NCI-H1436 (cell line): ENCODE measurements at regions not wholly inside any gene's neighbourhood (a gene's known extent, or its start where the extent isn't known, plus 50 kb on each side); places are given as distances from the start of the nearest gene placed in this dataset.

Source experiments
- DNase-seq: peaks from one replicate; lab custom pipeline; 2025; lab: John Stamatoyannopoulos, UW

DNA sequence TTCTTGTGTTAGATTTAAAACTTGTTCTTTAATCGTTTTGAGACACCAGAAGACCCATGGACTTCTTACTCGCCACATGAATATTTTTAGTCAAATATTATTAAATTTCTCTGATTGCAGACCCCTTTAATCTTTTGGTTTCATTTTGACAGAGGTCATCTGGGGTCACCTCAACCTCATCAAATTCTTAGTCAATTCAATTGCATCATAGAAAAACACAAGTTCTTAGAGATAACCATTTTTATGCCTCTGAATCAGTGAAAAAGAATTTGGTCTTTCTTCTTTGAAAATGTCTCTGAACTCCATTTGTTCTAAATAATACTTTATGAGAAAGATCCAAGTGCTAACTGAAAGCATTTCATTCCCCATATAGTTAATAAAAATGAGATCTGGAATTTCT is 55.2 kb upstream of the CBLN4 start:
- DNase-seq: no peak

DNA sequence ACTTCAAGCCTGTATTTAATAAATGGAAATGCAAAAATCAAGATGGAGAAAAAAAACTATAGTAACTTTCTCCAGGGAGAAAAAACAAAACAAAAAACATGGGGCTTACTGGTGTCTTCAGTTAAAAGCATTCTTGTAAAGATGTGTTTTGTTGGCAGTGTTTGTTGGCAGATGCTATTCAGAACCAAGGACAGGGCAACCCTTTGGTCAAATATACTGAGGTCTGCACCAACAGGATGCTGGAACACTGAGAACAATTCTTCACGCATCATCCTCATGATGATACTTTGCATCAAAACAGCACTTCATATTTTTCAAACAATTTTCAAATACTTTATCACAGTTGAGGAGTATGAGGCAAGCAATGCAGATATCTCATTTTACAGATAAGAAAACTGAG is 63.7 kb upstream of the CBLN4 start:
- DNase-seq: no peak

DNA sequence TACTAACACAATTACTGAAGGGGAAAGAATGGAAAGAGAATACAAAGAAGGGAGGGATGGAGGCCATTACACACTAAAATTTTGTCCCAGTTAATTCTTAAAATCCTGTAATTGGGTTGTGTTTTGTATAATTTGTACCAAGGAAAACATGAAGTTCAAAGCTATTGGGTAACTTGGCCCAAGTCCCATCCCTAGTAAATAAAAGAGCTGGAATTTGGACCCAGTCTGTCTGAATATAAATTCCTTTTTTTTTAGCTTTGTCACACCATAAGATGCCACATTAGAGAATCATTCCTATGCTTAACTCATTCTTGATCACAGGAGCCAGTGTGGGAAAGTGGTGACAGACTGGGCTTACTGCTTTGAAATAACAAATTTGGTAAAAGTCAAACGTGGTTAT is 66.8 kb upstream of the CBLN4 start:
- no peak for DNase-seq

DNA sequence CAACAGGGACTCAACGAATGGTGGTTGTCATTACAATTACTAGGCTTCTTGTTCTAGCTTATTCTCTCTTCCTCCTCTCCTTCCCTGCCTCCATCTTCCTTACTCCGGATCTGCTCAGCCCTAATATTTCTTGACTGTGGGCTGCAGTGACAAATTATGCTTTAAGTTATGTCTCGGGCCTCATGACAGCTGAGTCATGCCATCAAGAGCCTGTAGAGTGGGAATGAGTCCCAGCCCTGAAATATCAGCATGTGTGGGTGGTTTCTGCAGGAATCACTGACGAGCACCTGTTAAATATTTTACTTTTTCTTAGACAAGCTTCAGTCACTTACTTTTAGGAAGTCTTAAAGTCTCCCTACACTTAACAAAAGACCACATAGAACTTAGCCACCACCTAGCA is 83.1 kb upstream of the CBLN4 start:
- DNase-seq: no peak

DNA sequence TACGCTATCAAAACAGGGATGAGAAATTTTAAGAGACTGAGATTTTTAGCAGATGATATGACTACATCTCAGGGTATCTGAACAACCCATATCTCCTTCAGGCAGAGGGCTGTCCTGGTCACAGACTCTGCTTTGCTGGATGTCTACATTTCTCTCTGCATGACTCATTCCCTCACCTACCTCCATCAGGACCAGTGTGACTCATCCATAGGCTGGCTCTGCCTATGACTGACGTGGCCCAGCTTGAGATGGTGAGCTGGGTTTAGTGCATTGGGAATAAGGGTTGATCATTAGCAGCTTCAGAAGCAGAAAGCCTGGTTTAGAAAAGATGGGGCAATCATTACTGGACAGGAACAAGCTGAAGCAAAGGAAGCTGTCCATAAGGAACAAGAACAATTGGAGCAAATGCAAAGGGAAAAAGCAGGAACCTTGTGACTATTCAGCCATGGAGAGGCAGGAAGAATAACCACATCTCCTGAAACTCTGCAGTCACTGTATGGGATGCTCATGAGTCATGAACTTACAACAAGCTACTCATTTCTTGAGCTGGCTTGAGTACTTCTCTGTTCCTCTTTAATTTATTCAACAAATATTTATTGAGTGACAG is 86.4 kb upstream of the CBLN4 start:
- no peak for DNase-seq

DNA sequence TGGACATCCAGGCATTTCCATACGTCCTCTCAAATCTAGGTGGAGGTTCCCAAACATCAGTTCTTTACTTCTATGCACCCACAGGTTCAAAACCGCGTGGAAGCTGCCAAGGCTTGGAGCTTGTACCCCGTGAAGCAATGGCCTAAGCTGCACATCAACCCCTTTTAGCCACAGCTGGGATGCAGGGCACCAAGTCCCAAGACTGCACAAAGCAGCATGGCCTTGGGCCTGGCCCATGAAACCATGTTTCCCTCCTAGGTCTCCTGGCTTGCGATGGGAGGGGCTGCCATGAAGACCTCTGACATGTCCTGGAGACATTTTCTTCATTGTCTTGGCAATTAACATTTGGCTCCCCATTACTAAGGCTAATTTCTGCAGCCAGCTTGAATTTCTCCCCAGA is 88.9 kb upstream of the CBLN4 start:
- DNase-seq: no peak

DNA sequence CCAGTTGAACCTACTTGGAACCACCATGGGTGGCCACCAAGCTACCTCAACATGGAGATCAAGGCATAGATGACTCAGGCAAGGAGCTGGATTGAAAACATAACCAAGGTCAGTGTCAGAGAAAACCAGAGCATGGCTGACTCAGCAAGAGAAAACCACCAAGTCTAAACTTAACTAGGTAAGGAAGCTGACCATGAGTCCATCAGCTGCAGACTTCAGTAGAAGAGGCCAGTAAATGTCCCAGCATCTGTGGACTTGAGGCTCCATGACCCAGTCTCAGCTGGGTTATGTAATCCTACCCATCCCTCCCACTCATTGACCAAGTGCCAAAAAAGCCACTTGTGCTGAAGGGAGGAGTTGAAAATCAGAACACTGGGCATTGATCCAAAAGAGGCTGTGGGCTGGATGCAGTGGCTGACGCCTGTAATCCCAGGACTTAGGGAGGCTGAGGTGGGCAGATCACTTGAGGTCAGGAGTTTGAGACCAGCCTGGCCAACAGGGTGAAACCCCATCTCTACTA is 93.7 kb upstream of the CBLN4 start:
- no peak for DNase-seq

DNA sequence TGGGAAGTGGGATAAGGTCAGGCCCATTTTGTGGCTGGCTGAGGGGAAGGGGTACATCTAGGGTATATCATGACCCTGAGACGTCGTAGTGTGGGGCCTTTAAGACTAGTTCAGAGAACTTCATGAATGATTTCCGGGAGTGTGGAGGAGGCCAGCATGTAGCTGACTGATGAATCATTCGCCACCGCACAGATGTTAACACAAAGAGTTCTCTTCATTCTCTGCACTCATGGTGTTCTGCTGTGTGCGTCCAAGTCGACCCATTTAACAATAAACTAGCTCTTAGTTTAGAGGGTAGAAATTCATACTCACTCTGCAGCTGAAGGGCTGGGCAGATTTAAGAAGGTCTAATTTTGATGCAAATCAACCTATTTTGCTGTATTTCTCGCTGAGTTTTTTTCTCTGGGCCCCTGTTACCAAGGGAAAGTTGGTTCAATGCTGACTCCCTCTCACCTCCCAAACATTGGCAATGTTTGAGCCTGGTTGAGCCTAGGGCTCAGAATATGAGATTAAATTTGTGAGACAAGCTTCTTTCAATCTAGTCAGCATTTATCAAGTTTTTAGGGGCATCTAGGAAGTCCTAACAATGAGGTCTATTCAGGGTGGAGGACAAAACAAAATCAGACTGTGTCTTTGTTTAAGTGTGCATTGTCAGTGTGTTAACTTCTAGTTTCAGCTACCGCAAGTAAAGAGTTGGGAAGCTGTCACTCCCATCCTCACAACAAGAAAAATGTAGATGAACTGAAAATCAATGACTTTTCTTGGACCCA is 106.8 kb upstream of the CBLN4 start:
- no peak for DNase-seq

DNA sequence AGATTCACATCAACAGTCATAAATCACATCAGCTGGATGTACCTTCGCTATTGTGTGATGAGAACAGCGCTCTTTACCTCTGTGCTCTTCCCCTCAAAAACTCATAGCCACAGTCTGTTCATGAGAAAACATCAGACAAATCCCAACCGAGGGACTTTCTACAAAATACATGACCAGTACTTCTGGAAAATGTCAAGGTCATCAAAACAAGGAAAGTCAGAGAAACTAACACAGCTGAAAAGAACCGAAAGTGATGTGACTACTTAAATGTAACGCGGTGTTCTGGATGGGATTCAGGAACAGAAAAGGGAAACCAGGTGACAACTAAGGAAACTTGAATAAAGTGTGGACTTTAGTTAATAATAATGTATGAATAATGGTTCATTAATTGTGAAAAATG is 112.0 kb upstream of the CBLN4 start:
- no peak for DNase-seq

DNA sequence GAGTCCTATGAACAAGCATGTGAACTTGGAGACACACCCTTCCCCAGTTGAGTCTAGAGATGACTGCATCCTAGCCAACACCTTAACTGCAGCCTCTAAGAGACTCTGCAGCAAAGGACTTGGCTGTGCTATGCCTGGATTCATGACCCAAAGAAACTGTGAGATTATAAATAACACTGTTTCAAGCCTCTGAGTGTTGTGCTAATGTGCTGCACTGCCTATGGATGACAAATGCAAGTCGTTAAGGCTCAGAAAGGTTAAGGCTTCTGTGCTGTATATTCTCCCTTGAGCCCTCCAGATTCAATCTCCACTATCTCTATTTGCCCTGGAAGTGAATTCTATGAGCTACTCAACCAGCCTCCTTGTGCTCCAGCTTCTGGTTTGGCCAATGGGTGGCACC is 116.5 kb upstream of the CBLN4 start:
- DNase-seq: no peak

DNA sequence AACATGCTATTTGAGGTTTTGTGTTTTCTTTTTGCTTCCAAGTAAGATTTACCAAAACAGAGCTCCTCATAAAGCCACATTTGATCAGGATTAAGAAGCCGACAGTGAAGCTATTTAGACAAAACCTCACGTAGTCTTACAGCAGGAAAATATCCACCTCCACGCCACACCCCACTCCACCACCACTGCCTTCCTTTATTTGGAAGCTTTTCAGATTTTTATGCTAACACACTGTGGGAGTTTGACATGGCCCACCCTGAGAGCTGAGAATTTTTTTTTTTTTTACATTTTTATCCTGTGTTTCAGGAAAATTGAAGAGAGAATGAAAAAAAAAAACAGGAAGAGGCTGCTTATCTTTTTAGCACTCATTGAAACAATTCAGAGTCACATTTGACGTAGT is 104.8 kb upstream of the MC3R start:
- no peak for DNase-seq

DNA sequence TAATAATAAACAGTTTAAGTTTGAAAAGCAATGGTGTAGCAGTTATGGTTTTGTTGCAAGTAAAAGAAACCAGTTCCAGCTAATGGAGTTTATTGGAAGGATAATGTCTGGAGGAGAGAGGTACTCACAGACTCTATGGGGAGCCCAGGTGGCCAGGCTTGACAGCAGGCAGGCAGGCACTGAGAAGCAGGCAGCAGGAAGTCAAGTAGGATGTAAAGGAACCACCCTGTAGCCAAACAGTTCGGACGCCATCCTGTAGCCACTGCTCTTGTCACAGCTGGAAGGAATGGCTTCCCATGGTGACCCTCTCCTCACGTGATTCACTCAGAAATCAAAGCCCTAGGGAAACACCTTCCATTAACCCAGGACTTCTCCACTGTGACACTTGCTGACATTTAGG is 96.7 kb upstream of the MC3R start:
- DNase-seq: no peak

DNA sequence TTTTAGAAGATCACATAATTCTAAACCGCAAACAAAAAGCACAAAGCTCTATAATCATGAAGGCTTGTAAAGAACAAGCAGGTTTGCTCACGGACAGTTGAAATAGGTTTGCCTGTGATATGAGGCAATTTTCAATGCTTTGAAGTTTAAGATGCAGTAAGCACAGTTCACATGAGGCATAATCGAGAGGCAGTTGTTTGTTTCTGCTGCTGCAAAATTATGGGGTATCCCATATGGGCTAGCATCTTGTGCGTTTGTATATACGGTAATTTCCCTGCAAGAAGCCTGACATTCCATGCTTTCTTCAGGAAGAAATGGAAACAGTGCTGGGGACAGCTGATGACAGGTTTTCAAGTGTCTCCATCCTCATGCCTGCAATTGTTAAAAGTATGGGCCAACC is 94.6 kb upstream of the MC3R start:
- no peak for DNase-seq

DNA sequence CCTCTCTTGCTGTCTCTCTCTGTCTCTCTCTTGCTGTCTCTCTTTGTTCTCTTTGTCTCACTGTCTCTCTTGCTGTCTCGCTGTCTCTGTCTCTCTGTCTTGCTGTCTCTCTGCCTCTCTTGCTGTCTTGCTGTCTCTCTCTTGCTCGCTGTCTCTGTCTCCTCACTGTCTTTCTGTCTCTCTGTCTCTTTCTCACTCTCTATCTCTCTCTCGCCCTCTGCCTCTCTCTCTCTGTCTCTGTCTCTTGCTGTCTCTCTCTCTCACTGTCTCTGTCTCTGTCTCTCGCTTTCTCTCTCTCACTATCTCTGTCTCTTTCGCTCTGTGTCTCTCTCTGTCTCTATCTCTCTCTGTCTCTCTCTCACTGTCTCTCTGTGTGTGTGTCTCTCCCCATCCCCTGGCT is 92.9 kb upstream of the MC3R start:
- no peak for DNase-seq

DNA sequence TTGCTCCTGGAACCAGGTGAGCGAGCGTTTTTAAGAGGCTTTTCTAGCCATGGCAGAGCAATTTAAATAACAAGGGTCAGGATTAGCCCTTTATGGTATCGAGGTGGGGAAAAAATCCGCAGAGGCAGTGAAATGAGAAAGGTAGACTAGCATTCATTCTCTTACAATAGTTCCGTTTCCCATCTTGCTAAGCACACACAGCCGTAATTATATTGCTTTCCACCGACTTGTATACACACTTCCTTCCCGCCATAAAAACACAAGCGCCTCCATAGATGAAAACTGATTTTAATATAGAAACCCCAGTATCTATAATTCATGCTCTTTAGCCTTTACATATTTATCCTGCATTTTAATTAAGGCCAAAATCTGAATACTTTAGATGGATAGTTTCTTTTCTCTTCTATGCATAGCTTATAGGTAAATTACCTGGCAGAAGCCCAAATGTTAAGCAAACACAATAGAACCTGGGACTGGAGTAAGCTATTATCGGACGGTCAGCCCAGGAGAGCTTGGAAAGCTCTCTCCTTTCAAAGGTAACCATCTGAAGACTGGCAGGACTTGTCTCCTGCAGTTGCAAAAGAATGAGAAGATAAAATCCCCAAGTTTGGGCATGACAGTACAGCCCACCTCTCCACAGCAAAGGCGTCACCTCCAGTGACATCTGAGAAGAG is 90.9 kb upstream of the MC3R start:
- DNase-seq: no peak

DNA sequence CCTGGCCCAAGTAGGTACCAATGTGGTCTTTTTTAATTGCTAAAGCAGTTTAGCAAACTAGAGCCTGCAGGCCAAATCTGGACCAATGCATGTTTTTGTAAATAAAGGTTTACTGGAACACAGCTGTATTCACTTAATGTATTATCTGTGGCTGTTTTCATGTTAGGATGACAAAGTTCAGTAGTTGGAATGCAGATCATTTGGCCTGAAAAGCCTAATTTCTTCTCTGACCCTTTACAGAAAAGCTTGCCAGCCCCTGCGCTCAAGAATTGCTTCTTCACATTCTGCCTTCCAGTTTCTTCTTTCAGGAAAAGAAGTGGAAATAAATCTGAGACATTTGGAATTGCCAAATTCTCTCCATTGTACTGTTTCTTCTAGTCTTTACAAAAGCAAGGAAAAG is 90.0 kb upstream of the MC3R start:
- no peak for DNase-seq

DNA sequence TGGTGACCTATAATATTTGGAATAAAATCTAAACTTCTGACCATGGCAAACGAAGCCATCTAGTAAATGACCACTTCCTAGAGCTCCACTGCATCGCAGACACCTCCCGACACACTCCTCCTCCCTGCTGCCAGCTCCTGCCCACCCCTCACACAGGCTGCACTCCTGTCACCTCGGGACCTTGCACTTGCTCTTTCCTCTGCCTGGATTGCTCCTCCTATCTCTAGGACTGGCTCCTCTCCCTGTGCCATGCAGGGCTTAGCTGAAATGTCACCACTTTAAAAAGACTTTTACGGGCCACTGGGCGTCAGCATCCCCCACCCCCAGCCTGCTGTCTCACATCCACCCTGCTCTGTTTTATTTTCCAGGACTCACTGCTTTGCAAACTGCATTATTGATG is 87.6 kb upstream of the MC3R start:
- DNase-seq: no peak

DNA sequence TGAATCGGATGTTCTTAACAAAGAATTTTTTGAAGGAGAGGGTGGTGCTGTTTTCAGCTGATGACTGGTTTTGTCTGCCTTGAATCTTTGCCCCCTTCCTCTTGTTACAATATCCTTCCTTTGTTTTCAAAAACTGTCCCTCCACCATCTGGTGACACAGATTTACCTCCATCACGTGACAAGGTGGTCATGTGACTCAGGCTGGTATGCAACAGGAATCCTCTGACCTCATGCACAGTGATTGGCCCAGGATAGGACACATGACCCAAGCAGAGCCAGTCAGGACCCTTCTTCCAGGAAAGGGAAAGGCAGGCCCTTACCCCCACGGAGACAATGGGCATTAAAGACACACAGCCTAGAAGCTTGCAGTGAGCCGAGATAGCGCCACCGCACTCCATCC is 84.7 kb upstream of the MC3R start:
- no peak for DNase-seq

DNA sequence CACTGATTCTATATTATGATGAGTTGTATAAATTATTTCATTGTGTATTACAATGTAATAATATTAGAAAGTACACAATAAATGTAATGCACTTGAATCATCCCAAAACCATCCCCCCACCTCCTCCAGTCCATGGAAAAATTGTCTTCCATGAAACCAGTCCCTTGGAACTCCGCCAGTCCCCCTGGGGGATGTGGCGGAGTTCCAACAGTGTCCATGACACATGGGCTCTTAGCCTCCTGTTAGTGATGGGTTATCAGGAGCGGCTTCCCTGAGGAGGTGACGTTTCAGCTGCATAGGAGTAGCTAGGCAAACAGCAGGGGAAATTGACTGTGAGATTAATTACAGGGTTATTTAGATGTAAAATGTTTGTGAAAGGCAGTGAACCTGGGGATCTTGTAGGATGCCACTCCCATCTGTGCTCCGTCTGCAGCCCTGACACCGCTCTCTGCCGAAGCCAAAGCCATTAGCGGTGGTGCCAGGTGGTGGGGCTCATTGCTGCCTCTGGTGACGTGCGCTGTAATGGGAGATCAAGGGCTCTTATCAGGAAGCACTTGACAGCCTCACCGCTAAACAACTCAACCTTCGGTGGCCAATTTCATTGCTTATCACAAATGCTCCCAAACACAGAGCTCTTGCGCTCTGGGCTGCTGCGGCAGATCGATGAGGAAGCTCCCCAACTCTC is 81.6 kb upstream of the MC3R start:
- peak; percentile 68 for DNase-seq

DNA sequence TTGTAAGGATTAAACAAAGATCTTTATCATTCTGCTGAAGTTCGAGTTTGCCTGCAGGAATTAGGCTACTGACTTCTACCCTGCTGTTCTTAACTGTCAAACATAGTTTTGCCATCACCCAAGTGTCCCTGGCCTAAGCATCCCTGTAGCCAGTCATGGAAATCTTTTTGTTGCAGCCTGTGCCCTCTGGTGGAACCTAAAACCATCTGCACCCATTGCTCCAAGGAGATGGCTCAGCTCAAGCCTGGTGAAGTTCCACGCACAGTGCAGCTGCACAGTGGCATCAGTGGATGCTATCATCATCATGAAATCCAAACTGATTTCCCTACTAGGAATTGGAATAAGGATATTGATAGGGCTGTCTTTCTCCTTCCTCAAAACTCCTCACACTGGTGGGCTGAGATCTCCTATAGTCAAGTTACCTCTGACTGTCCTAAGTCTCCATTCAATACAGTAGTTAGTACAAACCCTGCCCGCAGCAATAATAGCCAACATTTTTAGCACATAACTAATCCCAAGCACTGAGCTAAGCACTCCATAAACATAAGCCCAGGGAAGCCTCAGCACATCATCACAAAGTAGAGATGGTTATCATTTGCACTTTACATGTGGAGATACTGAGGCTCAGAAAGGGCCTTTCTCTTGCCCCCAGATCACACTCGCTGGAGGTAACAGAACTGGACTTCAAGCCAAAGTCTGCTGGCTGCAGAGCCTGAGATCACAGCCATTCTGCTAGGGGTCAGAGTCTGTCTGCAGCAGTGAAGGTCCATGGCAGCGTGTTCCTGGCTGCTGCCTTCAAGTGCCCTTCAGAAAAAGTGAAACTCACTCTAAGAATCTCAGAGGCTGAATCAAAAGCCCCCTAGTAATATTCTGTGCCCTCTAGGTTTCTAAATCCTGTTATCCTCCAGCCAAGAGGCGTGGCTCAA is 77.2 kb upstream of the MC3R start:
- DNase-seq: no peak

DNA sequence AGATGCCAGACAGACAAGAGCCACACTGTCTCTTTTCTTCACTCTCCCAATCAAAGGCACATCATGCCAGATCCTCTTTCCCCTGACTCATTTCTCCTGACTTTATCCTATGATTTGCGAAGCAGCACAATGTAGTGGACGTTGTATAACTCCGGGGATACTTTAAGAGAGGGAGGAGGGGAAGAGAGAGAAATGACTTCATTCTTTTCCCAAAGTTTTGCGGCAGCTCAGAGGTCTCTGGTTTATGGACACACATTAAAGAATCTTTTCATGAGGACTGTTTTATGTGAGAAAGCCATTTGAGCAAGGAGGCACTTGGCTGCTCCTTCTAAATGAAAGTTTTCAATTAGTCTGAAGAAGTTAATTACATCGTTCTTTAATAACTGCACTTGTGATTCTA is 75.1 kb upstream of the MC3R start:
- DNase-seq: no peak

DNA sequence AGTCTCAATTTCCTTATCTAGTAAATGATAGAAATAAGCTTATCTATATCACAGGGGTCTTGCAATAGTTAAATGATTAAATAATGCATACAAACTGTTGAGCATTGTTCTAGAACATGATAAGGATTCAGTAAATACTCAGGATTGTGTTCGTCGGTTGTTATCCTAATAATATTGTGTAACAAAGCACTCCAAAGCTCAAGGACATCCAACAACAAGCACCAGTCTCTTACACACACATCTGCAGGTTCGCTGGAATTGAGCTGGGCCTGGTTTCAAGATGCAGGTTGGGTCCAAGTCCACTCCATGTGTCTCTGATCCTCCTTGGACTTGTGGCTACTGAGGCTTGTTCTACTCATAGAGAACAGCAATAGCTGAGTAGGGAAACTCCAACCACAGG is 74.1 kb upstream of the MC3R start:
- no peak for DNase-seq
